GM12878 (cell line): ENCODE measurements at regions not wholly inside any gene's neighbourhood (a gene's known extent, or its start where the extent isn't known, plus 50 kb on each side); places are given as distances from the start of the nearest gene placed in this dataset.

Source experiments
- ATAC-seq: fragments of 200-7000 bp; cut with Tn5 transposase; 3 replicates; pipeline ENCODE4 v1.9.1; 2020; ENCODE audit warnings: mild to moderate bottlenecking, moderate library complexity
- BruUV-seq: library from RNA; stranded (reverse); fragments of 400-500 nt; replicated peaks from 2 replicates; lab custom pipeline; 2021; lab: Mats Ljungman, UMichigan
- CTCF ChIA-PET: fragments of 300-600 bp; sonication (Branson Sonifier 250); formaldehyde crosslinking; extraction: SDS; loops from one replicate; lab custom pipeline; 2021; ENCODE audit warnings: inconsistent platforms; lab: Yijun Ruan, JAX
- POLR2A ChIA-PET: fragments of 350-600 bp; formaldehyde crosslinking; extraction: SDS; loops from one replicate; lab custom pipeline; 2021; ENCODE audit warnings: inconsistent platforms; lab: Charles Lee
- RAD21 ChIA-PET: fragments of 300-600 bp; sonication (Branson Sonifier 250); formaldehyde crosslinking; loops from one replicate; lab custom pipeline; 2023; ENCODE audit warnings: antibody characterized with exemption; ENCODE audit not compliant: unreplicated experiment; lab: Charles Lee
- SMC1A ChIA-PET: fragments of 300-600 bp; sonication (Branson Sonifier 250); formaldehyde crosslinking; loops from one replicate; lab custom pipeline; 2023; ENCODE audit not compliant: unreplicated experiment, uncharacterized antibody; lab: Charles Lee
- DNase-seq: peaks from one replicate; pipeline ENCODE4 v3.0.0-alpha.2; 2011; ENCODE audit warnings: low read depth, low spot score
- FAIRE-seq: peaks from 3 replicates; lab custom pipeline; 2011; peaks lifted over from hg19 to GRCh38; lab: Jason Lieb, UNC
- H2AFZ ChIP-seq: 2 replicates; pipeline ENCODE4 v1.6.0; 2011; ENCODE audit warnings: low read depth, low read length, control low read depth; ENCODE audit not compliant: control insufficient read depth
- H3K27ac ChIP-seq: 2 replicates; pipeline ENCODE4 v1.5.1; 2011; ENCODE audit warnings: control low read depth; ENCODE audit not compliant: control insufficient read depth, insufficient read depth
- H3K27me3 ChIP-seq, 2 experiments: replicated peaks in 1 of 2; 2 replicates each; pipeline versions ENCODE4 v1.6.0 to v1.6.1; 2011; ENCODE audit warnings: low read length in 1 of 2; ENCODE audit not compliant: control insufficient read depth in 2 of 2, insufficient read depth in 2 of 2
- H3K36me3 ChIP-seq, 2 experiments: 2 replicates each; pipeline ENCODE4 v1.5.1; 2011; ENCODE audit warnings: low read length in 1 of 2; ENCODE audit not compliant: control insufficient read depth in 2 of 2, insufficient read depth in 2 of 2
- H3K4me1 ChIP-seq: 2 replicates; pipeline ENCODE4 v1.6.1; 2011; ENCODE audit warnings: mild to moderate bottlenecking, low read length, moderate library complexity, mixed read lengths; ENCODE audit not compliant: control insufficient read depth, insufficient read depth
- H3K4me2 ChIP-seq: 2 replicates; pipeline ENCODE4 v1.6.0; 2011; ENCODE audit warnings: control low read depth; ENCODE audit not compliant: control insufficient read depth, insufficient read depth
- H3K4me3 ChIP-seq: fragments of 200-600 bp; sonication (generic); 2 replicates; pipeline ENCODE4 v1.5.1; 2016
- H3K79me2 ChIP-seq: 2 replicates; pipeline ENCODE4 v1.6.0; 2011; ENCODE audit warnings: low read length; ENCODE audit not compliant: control insufficient read depth, insufficient read depth
- H3K9ac ChIP-seq: 2 replicates; pipeline ENCODE4 v1.8.0; 2011; ENCODE audit warnings: low read length, control low read depth, mixed read lengths; ENCODE audit not compliant: control insufficient read depth, insufficient read depth
- H3K9me3 ChIP-seq: replicated peaks from 3 replicates; pipeline ENCODE4 v1.5.1; 2011; ENCODE audit warnings: mild to moderate bottlenecking, low read length; ENCODE audit not compliant: control insufficient read depth, insufficient read depth
- H4K20me1 ChIP-seq: 2 replicates; pipeline ENCODE4 v1.6.0; 2011; ENCODE audit not compliant: control insufficient read depth, insufficient read depth
- ATF7 ChIP-seq: fragments of 450-650 bp; IDR thresholded peaks from 2 replicates; pipeline ENCODE4 v1.6.1; 2016; ENCODE audit warnings: low read depth, mild to moderate bottlenecking
- BCL11A ChIP-seq: IDR thresholded peaks from 2 replicates; pipeline ENCODE4 v1.6.1; 2011; ENCODE audit warnings: low read depth, low read length
- CHD1 ChIP-seq: IDR thresholded peaks from 2 replicates; pipeline ENCODE4 v1.6.1; 2012; ENCODE audit warnings: low read depth, low read length, improper control_type of control experiment
- JUNB ChIP-seq: IDR thresholded peaks from 2 replicates; pipeline ENCODE4 v1.6.1; 2016; ENCODE audit warnings: antibody characterized with exemption, mild to moderate bottlenecking
- MEF2B ChIP-seq: fragments of 450-650 bp; IDR thresholded peaks from 2 replicates; pipeline ENCODE4 v1.6.1; 2018; ENCODE audit warnings: mild to moderate bottlenecking, moderate library complexity; ENCODE audit not compliant: partially characterized antibody, poor library complexity, severe bottlenecking
- RUNX3 ChIP-seq: IDR thresholded peaks from 2 replicates; pipeline ENCODE4 v1.6.1; 2012; ENCODE audit warnings: low read length, inconsistent platforms
- ZSCAN29 ChIP-seq: fragments of 450-650 bp; IDR thresholded peaks from 2 replicates; pipeline ENCODE4 v1.6.1; 2017; ENCODE audit warnings: mild to moderate bottlenecking, moderate library complexity
- WGBS: methylation state at CpG from one replicate; pipeline ENCODE4 v1.1.6; 2016; ENCODE audit warnings: low lambda C conversion rate; ENCODE audit not compliant: insufficient replicate concordance, insufficient coverage; ENCODE audit errors: missing lambda C conversion rate; 5-methylcytosine and 5-hydroxymethylcytosine counted together
- in situ Hi-C: fragments of 300-500 bp; cut with MboI; formaldehyde crosslinking; loops from 9 replicates; pipeline ENCODE4 v1.14.3; 2018; ENCODE audit warnings: mixed read lengths
- intact Hi-C: fragments of 100-400 bp; cut with micrococcal nuclease; formaldehyde crosslinking; loops from one replicate; pipeline ENCODE4 v1.14.2; 2022; ENCODE audit not compliant: unreplicated experiment
- TF ChIP-seq, protein P1 (sequence below): fragments of 450-650 bp; IDR thresholded peaks from 2 replicates; pipeline ENCODE4 v1.6.1; 2018; ENCODE audit warnings: mild to moderate bottlenecking, low read depth, moderate library complexity; ENCODE audit not compliant: partially characterized antibody
- TF ChIP-seq, protein P2 (sequence below): fragments of 450-650 bp; formaldehyde crosslinking; IDR thresholded peaks from 2 replicates; pipeline ENCODE4 v1.4.0; 2020; ENCODE audit warnings: mild to moderate bottlenecking, moderate library complexity
- TF ChIP-seq, protein P3 (sequence below): IDR thresholded peaks from 2 replicates; pipeline ENCODE4 v1.6.1; 2011; ENCODE audit warnings: borderline replicate concordance, low read depth, mild to moderate bottlenecking, moderate library complexity, low read length; ENCODE audit not compliant: insufficient read depth, poor library complexity, severe bottlenecking

DNA sequence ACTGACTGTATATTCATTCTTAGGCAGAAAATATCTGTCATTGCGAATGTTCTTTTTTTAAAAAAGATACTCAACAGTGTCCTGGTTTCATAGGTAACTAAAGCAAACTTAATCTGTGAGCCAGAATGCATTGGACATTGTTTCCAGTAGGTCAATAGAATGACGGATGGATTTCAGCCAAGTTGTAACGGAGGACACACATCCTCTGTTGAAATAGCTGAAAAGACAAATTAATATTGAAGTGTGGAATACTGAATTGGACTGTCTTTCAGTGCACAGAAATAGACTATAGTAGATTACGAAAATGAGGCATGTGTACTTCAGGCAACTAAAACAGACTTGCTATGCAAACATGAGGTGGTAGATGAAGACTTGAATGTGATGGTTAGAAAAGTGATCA lies 461.6 kb downstream of the WDR72 start (continued):
- TF ChIP-seq, protein P1, sequence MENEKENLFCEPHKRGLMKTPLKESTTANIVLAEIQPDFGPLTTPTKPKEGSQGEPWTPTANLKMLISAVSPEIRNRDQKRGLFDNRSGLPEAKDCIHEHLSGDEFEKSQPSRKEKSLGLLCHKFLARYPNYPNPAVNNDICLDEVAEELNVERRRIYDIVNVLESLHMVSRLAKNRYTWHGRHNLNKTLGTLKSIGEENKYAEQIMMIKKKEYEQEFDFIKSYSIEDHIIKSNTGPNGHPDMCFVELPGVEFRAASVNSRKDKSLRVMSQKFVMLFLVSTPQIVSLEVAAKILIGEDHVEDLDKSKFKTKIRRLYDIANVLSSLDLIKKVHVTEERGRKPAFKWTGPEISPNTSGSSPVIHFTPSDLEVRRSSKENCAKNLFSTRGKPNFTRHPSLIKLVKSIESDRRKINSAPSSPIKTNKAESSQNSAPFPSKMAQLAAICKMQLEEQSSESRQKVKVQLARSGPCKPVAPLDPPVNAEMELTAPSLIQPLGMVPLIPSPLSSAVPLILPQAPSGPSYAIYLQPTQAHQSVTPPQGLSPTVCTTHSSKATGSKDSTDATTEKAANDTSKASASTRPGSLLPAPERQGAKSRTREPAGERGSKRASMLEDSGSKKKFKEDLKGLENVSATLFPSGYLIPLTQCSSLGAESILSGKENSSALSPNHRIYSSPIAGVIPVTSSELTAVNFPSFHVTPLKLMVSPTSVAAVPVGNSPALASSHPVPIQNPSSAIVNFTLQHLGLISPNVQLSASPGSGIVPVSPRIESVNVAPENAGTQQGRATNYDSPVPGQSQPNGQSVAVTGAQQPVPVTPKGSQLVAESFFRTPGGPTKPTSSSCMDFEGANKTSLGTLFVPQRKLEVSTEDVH: no peak
- TF ChIP-seq, protein P2, sequence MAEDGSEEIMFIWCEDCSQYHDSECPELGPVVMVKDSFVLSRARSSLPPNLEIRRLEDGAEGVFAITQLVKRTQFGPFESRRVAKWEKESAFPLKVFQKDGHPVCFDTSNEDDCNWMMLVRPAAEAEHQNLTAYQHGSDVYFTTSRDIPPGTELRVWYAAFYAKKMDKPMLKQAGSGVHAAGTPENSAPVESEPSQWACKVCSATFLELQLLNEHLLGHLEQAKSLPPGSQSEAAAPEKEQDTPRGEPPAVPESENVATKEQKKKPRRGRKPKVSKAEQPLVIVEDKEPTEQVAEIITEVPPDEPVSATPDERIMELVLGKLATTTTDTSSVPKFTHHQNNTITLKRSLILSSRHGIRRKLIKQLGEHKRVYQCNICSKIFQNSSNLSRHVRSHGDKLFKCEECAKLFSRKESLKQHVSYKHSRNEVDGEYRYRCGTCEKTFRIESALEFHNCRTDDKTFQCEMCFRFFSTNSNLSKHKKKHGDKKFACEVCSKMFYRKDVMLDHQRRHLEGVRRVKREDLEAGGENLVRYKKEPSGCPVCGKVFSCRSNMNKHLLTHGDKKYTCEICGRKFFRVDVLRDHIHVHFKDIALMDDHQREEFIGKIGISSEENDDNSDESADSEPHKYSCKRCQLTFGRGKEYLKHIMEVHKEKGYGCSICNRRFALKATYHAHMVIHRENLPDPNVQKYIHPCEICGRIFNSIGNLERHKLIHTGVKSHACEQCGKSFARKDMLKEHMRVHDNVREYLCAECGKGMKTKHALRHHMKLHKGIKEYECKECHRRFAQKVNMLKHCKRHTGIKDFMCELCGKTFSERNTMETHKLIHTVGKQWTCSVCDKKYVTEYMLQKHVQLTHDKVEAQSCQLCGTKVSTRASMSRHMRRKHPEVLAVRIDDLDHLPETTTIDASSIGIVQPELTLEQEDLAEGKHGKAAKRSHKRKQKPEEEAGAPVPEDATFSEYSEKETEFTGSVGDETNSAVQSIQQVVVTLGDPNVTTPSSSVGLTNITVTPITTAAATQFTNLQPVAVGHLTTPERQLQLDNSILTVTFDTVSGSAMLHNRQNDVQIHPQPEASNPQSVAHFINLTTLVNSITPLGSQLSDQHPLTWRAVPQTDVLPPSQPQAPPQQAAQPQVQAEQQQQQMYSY (CRISPR knock-in tag): no peak
- TF ChIP-seq ATF7: no peak
- no peak for TF ChIP-seq ZSCAN29
- TF ChIP-seq BCL11A: no peak
- no peak for TF ChIP-seq MEF2B
- TF ChIP-seq, all 136 proteins: peak for 0

DNA sequence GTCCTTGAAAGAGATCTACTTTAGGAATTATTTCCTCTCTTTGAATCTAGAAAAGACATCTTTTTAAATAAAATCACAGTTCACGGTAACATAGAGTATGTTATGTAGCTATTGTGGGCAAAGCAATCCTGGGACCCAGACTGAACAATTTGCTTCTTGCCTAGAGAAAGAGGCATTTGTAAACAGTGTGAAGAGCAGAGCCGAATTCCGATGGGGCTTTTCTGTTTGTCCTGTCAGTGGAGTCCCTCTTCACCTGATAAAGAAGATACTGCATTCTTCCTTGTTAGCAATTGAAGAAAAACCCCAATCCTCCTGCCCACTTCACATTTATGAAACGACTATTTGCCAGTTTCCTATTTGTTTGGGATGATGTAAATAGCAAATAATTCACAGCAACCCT lies 462.9 kb downstream of the WDR72 start:
- no peak for ATAC-seq
- SMC1A ChIA-PET: no interaction called here
- in situ Hi-C loops: no loop called here
- Histone ChIP-seq H3K4me2 (no peak overlapping the region), H3K36me3 (no peaks in the 10 kb centered on the region), H3K4me3 (no peak overlapping the region), H3K79me2 (no peaks in the 10 kb centered on the region), H2AFZ (no peak overlapping the region), H3K9me3 (no peaks in the 10 kb centered on the region), H3K9ac (no peak overlapping the region), H3K27ac (no peak overlapping the region), H3K27me3 (no peaks in the 10 kb centered on the region), H4K20me1 (no peaks in the 10 kb centered on the region), H3K4me1 (no peaks in the 10 kb centered on the region)
- no peak for DNase-seq
- intact Hi-C loops: no loop called here
- CTCF ChIA-PET: no interaction called here
- no TSS peak for BruUV-seq
- no peak for TF ChIP-seq RUNX3
- TF ChIP-seq CHD1: no peak
- TF ChIP-seq, protein P3, sequence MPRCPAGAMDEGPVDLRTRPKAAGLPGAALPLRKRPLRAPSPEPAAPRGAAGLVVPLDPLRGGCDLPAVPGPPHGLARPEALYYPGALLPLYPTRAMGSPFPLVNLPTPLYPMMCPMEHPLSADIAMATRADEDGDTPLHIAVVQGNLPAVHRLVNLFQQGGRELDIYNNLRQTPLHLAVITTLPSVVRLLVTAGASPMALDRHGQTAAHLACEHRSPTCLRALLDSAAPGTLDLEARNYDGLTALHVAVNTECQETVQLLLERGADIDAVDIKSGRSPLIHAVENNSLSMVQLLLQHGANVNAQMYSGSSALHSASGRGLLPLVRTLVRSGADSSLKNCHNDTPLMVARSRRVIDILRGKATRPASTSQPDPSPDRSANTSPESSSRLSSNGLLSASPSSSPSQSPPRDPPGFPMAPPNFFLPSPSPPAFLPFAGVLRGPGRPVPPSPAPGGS: no peak
- TF ChIP-seq JUNB: no peak
- POLR2A ChIA-PET: no interaction called here
- FAIRE-seq: no peak
- RAD21 ChIA-PET: no interaction called here
- 26% methylated on average over 4 of the region's 4 CpGs for WGBS
